Femur (tissue), 1 donor: ENCODE measurements at regions not wholly inside any gene's neighbourhood (a gene's known extent, or its start where the extent isn't known, plus 50 kb on each side); places are given as distances from the start of the nearest gene placed in this dataset.

ENCODE experiments used
- DNase-seq: peaks from one replicate; pipeline ENCODE4 v3.0.0-alpha.2; 2017

DNA sequence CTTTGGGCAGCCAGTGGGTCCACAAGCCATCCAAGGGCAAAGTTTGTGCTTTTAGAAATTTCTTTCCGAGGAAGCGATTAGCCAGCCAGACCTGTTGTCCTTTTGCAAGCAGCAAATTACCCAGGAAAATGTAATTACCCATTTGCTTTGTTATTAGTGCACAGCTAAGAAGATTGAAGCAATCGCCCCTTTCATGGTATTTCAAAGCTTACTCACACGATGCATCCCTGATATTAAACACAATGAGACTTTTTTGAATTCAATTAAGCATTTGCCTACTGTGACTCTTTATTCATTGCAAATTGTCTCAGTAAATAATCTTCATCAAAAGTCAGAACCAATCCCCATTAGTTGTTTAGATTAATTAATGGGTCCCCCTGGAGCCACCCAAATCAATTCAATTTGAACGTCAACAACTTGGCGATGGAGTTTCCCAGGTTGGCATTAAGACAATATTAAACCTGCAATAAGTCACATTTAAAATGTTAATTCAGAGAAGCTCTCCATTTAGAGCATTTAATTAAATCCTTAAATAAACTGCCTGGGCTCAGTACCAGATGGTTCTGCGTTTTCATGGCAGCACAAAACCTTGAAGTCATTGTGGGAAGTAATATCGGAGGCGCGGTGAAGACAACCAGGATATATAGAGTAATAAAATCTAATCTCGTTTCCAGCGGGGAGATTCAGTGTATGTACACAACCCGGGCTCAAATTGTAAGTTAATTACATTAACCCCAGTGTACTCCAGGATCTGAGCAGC lies 366.2 kb upstream of the TNRC6C start:
- no peak for DNase-seq

DNA sequence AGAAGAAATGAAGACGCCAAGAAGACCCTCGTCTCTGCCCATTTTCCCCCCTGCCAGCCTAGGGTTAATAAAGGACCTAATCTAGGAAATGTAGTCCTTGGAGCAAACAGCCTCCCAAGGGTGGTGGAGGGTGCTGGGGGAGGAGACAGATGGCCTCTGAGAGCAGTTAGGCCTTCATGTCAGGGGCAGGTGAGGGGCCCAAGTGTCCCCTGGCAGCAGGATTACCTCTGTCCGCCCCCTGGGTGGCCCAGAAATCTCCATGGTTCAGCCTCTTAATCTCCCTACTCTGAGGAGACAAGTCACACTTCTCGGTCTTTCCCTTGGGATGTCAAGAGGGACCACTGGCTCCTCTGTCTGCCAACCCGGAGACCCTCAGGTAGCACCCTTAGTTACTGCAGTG lies 365.4 kb upstream of the TNRC6C start:
- no peak for DNase-seq

DNA sequence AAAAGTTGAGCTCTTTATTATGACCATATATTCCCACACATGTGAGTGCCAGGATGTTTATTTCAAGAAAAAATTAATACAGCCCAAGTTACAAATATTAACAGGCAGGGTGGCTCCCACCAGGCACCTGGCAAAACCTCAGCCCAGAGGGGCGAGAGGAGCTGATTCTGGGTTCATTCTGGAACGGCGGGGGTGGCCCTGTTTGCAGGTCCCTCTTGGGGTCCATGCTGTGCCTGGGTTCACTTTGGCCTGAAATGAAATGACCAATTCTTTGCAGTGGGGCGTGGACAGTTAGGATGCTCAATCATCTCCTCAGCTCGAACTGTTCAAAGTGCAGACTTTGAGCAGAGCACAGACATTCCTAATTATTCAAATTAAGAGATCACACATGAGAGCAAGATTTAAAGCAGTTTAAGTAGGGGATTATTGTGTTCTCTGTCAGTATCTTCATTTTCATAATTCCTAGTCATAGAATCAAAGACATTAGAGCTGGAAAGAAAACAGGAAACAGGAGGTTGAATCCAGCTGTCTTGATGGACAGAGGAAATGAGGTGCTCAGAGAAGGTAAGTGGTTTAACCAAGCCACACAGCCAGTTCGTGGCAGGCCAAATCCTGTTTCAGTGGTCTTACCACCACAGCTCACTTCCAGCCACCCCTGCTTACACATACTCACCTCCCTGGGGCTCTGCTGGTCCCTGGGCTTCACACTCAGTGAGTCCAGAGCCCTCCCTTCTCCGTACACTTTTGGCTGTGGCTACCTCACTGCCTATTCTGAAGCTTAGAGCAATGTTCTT lies 363.9 kb upstream of the TNRC6C start:
- no peak for DNase-seq

DNA sequence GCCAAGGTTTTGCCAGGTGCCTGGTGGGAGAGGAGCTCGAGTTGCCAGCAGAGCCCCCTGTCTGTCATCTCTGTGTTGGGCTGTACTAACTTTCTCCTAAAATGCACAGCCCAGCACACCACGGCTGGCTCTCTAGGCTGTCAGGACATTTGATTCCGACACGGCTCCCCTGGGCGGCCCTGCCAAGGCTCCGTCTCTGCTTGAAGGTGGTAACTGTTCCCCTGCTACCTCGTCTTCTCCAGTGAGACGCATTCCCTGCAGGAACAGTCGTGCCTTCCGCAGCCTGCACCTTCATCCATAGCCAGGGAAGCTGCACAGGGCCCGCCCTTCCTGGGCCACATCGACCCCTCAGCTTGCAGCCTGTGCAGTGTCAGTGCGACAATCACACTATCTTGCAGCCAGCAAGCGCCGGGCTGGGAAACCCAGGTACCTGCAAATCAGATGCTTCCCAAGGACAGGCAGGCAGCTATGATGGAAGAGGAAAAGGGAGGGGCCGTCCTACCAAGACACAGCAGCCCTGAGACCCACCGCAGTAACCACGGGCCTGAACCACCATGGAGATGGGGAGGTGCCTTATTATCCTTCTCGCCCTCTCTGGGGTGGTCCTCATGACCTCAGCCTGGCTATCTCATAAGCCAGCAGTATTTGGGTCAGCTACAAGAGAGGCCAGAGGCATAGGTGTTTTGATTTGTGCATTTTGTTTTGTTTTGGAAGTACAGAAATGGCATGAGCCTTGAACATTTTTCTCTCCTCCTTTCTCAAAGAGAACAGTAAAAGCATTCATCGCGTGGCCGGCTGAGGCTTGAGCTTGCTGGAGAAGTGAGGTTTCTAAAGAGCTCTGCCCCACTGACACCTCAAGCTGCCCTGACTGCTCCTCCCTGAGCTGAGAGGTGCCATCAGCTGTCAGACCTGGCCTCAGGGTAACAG lies 361.7 kb upstream of the TNRC6C start:
- no peak for DNase-seq

DNA sequence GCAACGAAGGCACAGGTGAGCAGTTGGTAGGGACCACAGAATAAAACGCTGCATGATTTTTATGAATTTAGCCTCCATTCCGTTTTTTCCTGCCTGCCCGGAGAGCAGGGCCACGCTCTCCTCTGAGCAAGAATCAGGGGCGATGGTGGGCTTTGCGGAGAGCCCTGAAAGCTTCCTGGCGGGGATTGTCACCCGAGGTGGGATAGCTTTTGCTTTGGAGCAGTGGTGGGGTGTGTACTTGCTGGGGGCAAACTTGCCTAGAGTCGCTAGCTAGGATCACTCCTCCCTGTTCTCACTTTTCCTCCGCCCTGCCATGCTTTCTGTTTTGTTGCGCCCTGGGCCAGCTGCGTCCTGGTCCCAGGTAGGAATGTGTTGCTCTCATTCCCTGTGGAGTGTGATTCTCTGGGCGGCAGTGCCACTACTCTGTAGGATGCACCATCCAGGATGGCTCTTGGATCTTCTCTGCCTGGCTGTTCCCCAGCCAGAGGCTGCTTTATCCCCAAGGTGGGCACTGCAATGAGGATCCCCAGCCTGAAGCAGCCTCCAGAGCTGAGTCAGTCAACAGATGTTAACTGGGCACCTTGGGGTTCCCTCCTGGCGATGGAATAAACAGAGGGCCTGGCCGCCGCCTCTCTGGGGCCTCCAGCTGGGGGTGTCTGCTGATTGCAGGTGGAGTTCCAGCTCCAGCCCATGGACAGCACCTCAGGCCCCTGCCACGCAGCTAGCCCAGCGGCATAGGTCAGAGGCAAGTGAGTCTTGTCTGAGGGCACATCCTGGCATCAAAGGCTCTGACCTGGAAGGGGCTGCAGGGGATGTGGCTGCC lies 360.9 kb upstream of the TNRC6C start:
- no peak for DNase-seq

DNA sequence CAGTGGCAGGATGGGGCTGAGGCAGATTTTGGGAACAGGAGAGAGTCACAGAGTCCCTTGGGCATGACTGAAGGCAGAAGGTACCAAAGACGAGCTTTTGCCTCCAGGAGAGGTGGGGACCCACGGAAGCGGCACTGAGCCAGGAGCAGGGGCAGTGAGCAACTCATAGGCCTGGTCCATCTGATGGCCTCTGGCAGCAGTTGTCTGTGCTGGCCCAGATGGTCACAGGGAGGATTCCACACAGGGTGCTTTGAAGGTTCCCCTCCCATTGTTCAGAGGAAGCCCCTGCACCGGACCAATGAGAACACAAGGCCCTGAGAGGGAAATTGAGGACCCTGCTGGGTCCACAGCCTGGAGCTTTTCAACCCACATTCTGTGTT lies 360.3 kb upstream of the TNRC6C start:
- no peak for DNase-seq

DNA sequence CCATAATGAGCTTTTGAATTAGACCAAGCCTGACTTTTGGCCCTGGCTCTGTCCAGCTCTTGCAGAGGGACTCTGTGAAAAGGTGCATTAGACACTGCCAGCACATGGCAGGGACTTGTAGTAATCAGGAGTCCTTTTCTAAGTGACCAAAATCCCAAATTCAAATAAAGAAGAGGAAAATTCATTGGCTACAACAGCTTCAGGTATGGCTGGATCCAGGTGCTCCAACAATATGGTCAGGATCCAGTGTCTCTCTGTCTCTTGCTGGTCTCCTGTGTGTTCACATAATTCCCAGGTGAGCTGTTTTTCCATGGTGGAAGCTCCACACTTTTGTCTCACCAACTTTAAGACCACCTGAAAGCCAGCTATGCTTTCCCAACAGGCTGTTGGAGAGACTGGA lies 358.8 kb upstream of the TNRC6C start:
- no peak for DNase-seq

DNA sequence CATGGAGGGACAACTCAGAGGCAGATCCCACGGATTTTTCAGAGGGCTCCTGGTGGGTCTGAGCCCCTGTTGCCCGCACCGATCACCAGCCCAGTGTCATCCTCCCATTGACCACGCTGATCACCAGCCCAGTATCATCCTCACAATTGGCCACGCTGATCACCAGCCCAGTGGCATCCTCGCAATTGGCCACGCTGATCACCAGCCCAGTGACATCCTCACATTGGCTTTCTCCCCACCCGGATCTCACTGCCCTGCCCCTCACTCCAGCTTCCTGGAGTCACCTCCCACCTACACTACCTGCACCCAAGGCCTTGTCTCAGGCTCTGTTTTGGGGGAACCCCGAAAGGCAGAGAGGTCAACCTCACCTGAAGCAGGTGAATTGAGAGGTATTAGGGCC lies 358.2 kb upstream of the TNRC6C start:
- no peak for DNase-seq

DNA sequence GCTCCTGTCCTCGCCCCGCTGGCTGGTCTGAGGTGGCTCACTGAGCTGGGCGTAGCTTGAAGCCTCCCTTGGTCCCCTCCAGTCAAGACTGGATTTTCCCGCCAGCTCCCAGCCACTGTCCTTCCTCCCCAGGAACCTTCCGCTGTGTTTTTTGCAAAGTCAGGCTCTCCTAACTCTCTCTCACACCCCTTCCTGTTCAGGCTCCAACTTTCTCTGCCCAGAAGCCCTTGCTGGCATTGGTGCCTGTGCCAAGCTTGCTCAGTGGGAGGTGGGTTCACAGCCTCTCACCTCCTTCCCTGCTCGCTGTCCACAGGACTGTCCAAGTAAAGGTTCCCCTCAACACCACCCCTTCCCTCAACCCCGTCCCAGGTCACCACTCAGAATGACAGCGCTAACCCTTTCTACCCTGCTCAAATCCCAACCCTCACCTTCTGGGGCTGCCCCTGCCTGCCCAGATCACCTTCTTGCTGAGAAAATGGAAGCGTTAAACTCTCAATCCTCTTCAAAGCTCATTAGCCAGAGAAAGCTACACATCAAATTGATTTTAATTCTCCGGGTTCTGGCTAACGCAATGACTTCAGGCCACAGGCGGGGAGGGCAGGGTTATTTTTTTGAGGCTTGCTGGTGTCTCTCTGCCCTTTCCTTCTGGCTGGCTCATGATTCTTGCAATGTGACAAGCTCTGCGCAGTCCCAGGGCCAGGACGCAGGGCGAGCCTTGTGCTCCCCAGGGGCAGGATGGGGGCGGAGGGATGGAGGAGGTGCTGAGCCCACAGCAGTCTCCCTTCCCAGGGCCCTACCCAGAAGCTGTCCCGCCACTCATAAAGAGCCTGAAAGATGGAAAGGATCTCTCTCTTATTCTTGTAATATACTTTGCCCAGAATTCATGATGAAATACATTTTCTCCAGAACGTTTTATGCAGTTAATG lies 357.2 kb upstream of the TNRC6C start:
- no peak for DNase-seq

DNA sequence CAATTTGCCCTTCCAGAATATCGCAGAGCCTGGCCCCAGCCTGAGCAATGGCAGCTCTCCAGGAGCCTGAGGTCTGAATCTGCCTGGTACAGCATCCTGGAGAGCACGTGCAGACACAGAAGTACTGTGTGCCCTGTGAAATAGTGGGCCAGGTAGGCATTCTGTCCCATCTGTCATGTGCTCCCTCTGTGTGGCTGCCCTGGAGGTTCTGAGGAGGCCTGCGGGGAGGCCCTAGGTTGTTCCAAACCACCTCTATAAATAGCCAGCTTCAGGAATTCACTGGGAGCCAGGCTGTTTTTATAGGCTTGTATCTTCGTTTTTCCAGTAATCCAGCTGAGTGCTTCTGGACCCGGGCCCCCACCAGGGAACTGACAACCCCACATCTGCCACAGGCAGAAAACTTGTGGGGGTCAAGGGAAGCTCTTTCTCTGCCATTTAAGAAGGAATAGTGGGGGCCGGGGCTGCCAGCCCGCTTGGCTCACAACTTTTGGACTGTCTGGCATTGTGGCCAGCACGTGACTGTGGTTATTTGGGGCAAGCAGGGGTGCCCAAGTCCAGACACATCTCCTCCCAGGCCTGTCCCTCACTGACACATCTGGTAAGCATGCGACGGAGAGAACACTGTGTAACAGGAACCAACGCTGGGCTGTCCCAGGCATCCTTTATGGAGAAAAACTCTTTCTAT lies 356.3 kb upstream of the TNRC6C start:
- peak; percentile 79 for DNase-seq

DNA sequence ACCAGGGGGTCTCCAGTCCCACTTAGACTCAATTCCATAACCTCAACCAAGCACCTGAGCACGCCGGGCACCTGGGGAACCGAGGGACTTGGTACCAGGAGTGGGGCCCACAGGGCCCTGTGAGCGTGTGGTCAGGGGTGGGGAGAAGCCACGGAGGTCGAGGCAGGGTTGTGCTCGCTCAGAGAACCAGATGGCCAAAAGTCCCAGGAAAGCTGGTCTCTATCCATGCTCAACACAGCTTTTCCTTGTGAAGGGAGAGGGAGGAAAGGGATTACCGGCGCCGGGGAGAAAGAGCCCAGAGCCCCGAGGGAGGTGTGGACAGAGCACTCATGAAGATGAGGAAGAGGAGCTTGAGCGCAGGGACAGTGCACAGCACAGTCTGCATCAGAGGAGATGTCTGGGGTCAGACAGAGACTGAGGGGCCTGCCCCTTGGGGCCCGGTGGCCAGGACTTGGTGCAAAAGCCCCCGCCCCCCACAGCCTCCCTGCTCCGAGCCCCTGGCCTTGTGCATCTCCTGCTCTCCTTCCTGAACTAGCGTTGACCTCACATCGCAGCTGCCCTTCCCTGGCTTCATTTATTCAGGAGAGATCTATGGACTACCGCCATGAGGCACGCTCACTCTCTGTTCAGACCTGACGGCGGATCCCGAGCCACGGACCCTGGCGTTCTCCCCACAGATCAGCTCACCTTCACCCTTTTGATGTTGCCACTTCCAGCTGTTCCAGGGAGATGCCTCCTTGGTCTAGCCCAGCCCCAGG lies 355.4 kb upstream of the TNRC6C start:
- DNase-seq, result no peak

DNA sequence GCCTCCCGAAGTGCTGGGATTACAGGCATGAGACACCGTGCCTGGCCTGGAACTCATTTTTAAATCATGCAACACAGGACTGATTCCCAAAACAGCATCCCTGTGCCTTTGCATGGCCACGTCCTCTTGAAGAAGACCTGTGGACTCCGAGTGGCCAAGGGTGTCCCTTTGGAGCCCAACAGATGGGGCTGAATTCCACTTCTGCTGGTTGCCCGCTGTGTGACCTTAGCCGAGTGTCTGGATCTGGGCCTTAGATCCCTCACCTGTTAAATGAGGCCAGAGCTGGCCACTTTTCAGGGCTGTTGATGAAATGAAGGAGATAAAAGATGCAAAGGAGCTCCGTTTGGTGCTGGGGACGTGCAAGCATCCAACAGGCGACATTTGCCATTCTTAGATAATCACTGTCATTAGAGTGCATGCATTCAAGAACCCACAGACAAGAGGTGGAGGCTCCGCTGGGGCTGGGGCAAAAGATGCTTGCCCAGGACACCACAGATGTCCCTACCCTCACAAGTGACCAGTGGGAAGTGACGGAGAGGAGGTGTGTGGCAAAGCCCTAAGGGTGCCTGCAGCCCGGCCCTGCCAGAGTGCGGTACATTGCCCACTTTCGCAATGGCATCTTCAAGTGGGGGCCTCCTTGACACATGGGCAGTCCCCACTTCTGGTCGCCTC lies 354.1 kb upstream of the TNRC6C start:
- DNase-seq, result no peak

DNA sequence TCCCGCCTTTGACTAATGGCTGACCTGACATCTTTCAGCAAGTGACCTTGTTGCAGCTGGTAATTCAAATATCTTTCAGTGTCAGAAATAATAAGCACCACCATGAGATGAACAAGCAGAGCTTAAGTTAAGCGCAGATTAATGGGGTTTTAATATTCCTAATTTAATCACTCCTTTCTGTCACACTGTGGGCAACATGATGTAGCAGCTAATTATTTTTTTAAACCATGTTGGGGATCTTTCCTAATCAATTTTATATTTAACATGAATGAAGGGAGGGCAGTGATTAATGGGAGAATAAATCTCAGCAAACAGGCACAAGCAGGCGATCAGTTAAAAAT lies 353.6 kb upstream of the TNRC6C start:
- no peak for DNase-seq

DNA sequence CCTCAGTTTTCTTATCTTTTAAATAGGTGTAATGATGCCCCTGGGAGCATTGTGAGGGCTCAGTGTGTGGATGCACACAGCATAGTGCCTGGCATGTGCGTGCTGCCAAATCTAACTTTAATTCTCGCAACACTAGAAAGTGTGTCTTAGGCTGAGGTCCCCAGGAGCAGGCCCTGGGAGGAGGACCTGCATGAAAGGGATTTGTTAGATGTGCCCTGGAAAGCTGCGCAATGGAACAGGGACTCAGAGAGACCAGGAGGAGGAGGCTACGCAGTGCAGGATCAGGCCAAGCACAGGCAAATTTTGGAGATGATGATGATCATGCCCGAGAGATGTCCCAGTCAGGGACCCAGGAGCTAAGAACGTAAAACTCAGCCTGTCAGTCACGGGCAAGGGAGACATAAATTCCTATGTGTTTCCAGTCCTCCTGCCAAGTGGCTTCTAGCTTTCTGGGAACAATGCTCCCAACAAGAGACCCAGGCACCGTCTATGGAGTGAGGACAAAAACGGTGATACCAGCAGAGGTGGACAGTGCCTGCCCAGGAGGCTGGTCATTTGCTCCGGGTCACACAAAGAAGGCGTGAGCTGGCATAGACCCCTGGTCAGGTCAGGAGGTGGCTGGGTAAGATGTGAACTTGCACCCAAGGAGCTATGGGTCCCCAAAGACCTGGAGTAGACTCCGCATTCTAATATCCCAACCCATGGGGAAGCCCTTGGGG lies 352.2 kb upstream of the TNRC6C start:
- no peak for DNase-seq

DNA sequence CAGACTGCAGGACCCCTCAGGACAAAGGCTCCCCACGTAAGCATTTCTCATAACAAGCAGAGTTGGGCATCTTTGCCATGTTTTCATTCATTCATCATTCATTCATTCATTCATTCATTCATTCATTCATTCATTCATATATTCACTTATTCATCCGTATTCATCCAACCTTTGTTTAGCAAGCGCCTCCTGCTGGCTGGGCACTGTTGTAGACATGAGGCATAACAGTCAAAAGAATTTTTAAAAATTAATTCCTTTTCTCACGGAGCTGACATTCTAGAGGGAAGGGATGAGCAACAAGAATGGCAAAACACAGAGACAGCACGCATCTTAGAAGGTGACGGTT lies 351.7 kb upstream of the TNRC6C start:
- DNase-seq, result no peak

DNA sequence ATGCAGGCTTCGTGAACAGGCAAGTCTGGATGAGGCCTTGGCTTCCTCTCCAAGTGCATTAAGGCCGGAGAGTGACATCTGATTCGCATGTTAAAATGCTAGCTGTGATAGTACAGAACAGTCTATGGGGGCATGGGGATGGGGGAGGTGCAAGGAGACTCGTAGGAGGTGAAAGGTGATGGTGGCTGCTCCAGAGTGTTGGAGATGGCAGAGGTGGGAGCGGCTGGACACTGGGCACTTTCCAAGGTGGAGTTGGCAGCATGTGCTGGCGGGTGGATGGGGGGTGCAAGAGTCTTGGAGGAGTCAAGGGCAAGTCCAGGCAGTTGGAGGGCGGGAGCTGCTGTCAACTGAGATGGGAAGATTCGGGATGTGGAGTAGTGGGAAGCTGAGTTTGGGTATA lies 350.9 kb upstream of the TNRC6C start:
- no peak for DNase-seq

DNA sequence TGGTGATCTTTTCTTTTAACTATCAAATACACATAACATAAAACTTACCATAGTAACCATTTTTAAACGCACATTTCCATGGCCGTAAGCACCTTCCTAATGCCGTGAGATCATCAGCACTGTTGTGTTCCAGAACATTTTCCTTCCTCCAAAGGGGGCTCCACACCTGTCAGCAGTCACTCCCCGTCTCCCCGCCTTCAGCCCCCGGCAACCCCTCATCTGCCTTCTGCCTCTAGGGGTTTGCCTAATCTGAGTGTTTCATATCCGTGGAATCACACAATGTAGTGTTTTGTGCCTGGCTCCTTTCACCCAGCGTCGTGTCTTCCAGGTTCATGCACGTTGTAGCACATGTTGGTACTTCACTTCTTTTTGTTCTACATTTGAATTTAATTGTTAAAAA lies 350.1 kb upstream of the TNRC6C start:
- no peak for DNase-seq

DNA sequence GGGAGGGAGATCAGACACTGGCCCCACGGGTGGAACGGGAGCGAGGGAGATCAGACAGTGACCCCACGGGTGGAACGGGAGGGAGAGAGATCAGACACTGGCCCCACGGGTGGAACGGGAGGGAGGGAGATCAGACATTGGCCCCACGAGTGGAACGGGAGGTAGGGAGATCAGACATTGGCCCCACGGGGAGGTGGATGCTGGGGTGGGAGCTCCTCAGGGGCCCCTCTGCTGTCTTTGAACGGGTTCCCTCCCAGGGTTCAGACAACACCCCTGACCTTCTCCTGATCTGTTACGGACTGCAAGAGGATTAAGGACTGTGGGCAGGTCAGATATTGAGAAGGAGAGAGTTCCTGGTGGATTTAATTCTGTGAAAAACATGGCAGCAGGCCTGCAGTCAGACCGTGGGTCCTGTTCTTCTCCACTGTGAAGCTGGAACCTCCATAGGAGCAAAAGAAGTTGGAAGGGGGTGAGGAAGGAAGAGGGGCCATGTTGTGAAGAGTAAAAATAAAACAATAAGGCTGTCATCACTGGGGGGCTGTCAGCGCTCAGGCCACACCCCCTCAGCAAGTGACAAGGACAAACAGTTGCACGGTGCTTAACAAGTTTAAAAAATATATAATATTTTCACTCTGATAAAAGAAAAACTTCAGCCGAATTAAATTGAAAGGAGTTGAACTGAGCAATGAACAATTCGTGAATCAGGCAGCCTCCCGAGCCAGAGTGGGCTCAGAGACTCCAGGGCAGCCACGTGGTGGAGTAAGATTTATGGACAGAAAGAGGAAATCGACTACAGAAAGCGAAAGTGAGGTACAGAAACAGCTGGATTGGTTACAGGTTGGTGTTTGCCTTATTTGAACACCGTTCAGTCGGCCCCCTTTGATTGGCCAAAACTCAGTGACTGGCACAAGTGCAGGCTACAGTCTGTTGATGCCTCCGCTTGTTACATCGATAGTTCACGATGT lies 348.7 kb upstream of the TNRC6C start:
- DNase-seq, result peak; percentile 67
